ENCODE measurements at regions not wholly inside any gene's neighbourhood (a gene's known extent, or its start where the extent isn't known, plus 50 kb on each side); places are given as distances from the start of the nearest gene placed in this dataset.

DNA sequence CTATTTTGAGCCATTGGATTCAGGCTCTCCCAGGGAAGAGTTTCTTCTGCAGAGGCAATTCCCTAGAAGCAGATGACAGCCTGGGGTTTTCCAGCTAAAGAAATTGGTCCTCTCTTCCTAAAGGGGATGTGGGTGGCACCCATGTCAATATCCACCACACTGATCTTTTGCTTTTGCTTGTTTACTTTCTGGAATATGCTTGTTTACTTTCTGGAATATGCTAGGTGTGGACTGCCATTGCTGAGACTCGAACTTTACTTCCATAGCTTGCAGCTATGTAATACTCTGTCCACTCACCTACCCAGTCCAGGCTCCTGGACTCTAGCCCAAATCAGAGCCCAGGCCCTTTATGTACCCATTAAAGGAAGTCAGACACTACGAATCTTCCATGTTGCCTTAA, 92.1 kb upstream of the SMYD2 start (continued):
- TF ChIP-seq CHD4 (IDR thresholded peaks at IDR 0.05) (no peak), SUPT20H (IDR thresholded peaks at IDR 0.05; ENCODE audit: borderline replicate concordance, control insufficient read depth, low read depth, low read length) (no peak), SREBF2 (IDR thresholded peaks at IDR 0.05; ENCODE audit: low read length) (no peak), RB1 (IDR thresholded peaks at IDR 0.05; ENCODE audit: borderline replicate concordance) (no peak), BMI1 (IDR thresholded peaks at IDR 0.05; ENCODE audit: borderline replicate concordance) (no peak)
- TF ChIP-seq, protein P1, sequence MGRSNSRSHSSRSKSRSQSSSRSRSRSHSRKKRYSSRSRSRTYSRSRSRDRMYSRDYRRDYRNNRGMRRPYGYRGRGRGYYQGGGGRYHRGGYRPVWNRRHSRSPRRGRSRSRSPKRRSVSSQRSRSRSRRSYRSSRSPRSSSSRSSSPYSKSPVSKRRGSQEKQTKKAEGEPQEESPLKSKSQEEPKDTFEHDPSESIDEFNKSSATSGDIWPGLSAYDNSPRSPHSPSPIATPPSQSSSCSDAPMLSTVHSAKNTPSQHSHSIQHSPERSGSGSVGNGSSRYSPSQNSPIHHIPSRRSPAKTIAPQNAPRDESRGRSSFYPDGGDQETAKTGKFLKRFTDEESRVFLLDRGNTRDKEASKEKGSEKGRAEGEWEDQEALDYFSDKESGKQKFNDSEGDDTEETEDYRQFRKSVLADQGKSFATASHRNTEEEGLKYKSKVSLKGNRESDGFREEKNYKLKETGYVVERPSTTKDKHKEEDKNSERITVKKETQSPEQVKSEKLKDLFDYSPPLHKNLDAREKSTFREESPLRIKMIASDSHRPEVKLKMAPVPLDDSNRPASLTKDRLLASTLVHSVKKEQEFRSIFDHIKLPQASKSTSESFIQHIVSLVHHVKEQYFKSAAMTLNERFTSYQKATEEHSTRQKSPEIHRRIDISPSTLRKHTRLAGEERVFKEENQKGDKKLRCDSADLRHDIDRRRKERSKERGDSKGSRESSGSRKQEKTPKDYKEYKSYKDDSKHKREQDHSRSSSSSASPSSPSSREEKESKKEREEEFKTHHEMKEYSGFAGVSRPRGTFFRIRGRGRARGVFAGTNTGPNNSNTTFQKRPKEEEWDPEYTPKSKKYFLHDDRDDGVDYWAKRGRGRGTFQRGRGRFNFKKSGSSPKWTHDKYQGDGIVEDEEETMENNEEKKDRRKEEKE (IDR thresholded peaks at IDR 0.05) = no peak

DNA sequence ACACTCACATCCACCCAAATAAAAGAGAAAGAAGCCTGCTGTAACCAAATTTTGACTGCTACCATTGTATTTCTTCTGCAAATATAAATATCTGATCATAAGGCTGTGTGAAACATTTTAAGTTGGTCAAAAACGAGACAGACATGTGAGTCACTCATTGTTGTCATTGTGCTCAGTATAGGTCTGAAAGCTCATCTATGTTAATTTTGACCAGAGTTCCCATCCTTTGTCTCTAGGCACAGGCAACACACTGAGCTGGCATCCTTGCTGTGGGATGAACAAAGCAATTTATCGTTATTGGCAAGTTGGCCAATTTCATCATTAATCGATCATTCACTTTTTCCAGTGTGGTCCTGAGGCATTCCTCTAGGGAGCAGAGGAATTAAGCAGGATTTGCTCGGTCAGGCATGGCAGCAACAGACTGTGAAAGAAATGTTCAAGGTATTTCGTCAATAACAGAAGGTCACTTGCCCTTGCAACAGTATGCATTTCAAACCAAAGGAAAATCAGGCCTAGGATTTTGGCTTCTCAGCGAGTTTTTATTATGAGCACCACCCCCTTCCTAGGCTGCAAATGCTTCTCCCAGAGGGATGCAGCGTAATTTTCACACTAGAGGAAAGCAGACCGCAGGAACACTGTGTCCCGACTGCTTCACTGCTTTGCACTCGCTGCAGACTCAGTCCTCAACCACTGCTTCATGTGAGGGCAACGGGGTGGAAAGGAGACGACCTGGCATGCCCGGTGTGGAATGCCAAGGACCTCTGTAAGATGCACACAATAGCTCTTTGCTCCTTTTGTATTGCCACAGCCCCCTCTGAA, 87.9 kb upstream of the SMYD2 start:
- no peak for ATAC-seq
- no peaks in the 10 kb centered on the region for H3K79me2 ChIP-seq (ENCODE audit: control insufficient read depth, insufficient read depth, low read length)
- no peak for DNase-seq (ENCODE audit: low read depth, low spot score)
- no peaks in the 10 kb centered on the region for H3K4me1 ChIP-seq (ENCODE audit: control insufficient read depth, insufficient read depth, low read length)
- peaks cover 0 to 3% of the 10 kb centered on the region in 2 experiments; a peak in 1 of 4 replicates for H3K27me3 ChIP-seq (replicated peaks in 1 of 2; ENCODE audit: control insufficient read depth in 2 of 2, insufficient read depth in 2 of 2, low read length in 1 of 2)
- no peak overlapping the region for H2AFZ ChIP-seq (ENCODE audit: control insufficient read depth, low read depth, low read length)
- no peaks in the 10 kb centered on the region for H3K36me3 ChIP-seq (ENCODE audit: control insufficient read depth in 2 of 2, insufficient read depth in 2 of 2, low read length in 1 of 2)
- H3K4me2 ChIP-seq (ENCODE audit: control insufficient read depth, insufficient read depth) = no peak overlapping the region
- no peaks in the 10 kb centered on the region; the same call in 2 of the 3 replicates for H3K9me3 ChIP-seq (replicated peaks; ENCODE audit: control insufficient read depth, insufficient read depth, low read length)
- 22% methylated on average over 13 of the region's 13 CpGs for whole genome bisulfite sequencing (ENCODE audit: insufficient coverage, insufficient replicate concordance, low lambda C conversion rate, missing lambda C conversion rate)
- H3K9ac ChIP-seq (ENCODE audit: control insufficient read depth, insufficient read depth, low read length) = no peak overlapping the region
- ChIA-PET RAD21 (ENCODE audit: unreplicated experiment) (no interaction called here), POLR2A (no interaction called here), SMC1A (ENCODE audit: uncharacterized antibody, unreplicated experiment) (no interaction called here), CTCF (no interaction called here)
- in situ Hi-C loops (cut with MboI) = no loop called here
- intact Hi-C loops (cut with micrococcal nuclease; ENCODE audit: unreplicated experiment) = no loop called here
- FAIRE-seq = no peak
- no peak overlapping the region for H3K4me3 ChIP-seq
- no peaks in the 10 kb centered on the region for H4K20me1 ChIP-seq (ENCODE audit: control insufficient read depth, insufficient read depth)
- no TSS peak for BruUV-seq (replicated peaks)
- H3K27ac ChIP-seq (ENCODE audit: control insufficient read depth, insufficient read depth) = no peak overlapping the region
- TF ChIP-seq, protein P2, sequence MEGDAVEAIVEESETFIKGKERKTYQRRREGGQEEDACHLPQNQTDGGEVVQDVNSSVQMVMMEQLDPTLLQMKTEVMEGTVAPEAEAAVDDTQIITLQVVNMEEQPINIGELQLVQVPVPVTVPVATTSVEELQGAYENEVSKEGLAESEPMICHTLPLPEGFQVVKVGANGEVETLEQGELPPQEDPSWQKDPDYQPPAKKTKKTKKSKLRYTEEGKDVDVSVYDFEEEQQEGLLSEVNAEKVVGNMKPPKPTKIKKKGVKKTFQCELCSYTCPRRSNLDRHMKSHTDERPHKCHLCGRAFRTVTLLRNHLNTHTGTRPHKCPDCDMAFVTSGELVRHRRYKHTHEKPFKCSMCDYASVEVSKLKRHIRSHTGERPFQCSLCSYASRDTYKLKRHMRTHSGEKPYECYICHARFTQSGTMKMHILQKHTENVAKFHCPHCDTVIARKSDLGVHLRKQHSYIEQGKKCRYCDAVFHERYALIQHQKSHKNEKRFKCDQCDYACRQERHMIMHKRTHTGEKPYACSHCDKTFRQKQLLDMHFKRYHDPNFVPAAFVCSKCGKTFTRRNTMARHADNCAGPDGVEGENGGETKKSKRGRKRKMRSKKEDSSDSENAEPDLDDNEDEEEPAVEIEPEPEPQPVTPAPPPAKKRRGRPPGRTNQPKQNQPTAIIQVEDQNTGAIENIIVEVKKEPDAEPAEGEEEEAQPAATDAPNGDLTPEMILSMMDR (IDR thresholded peaks at IDR 0.05 in 2 of 3, conservative IDR thresholded peaks at IDR 0.05 in 1 of 3; ENCODE audit: control insufficient read depth in 2 of 3, extremely low read depth in 1 of 3, insufficient read depth in 1 of 3, low read depth in 3 of 3, low read length in 3 of 3) = no peak
- TF ChIP-seq EED (IDR thresholded peaks at IDR 0.05; ENCODE audit: low read depth) = no peak
- no peak for TF ChIP-seq KLF5 (IDR thresholded peaks at IDR 0.05; ENCODE audit: partially characterized antibody)
- TF ChIP-seq GABPA (IDR thresholded peaks at IDR 0.05; ENCODE audit: low read depth) = no peak
- TF ChIP-seq MYC (IDR thresholded peaks at IDR 0.05; ENCODE audit: insufficient read depth, insufficient read length, insufficient replicate concordance, low read length, severe bottlenecking) = no peak
- TF ChIP-seq ESRRA (IDR thresholded peaks at IDR 0.05; ENCODE audit: low read length) = no peak
- TF ChIP-seq, protein P3, sequence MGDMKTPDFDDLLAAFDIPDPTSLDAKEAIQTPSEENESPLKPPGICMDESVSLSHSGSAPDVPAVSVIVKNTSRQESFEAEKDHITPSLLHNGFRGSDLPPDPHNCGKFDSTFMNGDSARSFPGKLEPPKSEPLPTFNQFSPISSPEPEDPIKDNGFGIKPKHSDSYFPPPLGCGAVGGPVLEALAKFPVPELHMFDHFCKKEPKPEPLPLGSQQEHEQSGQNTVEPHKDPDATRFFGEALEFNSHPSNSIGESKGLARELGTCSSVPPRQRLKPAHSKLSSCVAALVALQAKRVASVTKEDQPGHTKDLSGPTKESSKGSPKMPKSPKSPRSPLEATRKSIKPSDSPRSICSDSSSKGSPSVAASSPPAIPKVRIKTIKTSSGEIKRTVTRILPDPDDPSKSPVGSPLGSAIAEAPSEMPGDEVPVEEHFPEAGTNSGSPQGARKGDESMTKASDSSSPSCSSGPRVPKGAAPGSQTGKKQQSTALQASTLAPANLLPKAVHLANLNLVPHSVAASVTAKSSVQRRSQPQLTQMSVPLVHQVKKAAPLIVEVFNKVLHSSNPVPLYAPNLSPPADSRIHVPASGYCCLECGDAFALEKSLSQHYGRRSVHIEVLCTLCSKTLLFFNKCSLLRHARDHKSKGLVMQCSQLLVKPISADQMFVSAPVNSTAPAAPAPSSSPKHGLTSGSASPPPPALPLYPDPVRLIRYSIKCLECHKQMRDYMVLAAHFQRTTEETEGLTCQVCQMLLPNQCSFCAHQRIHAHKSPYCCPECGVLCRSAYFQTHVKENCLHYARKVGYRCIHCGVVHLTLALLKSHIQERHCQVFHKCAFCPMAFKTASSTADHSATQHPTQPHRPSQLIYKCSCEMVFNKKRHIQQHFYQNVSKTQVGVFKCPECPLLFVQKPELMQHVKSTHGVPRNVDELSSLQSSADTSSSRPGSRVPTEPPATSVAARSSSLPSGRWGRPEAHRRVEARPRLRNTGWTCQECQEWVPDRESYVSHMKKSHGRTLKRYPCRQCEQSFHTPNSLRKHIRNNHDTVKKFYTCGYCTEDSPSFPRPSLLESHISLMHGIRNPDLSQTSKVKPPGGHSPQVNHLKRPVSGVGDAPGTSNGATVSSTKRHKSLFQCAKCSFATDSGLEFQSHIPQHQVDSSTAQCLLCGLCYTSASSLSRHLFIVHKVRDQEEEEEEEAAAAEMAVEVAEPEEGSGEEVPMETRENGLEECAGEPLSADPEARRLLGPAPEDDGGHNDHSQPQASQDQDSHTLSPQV (IDR thresholded peaks at IDR 0.05) = no peak

All from GM12878 (cell line).